C4-2B (cell line): ENCODE measurements at regions not wholly inside any gene's neighbourhood (a gene's known extent, or its start where the extent isn't known, plus 50 kb on each side); places are given as distances from the start of the nearest gene placed in this dataset.

Experiments
- ZFX ChIP-seq: fragments of 450-650 bp; IDR thresholded peaks from 2 replicates; pipeline ENCODE4 v1.6.1; 2017
- TF ChIP-seq, protein P1 (sequence below): fragments of 450-650 bp; conservative IDR thresholded peaks from 2 replicates; pipeline ENCODE4 v1.5.1; 2017; ENCODE audit warnings: mild to moderate bottlenecking

DNA sequence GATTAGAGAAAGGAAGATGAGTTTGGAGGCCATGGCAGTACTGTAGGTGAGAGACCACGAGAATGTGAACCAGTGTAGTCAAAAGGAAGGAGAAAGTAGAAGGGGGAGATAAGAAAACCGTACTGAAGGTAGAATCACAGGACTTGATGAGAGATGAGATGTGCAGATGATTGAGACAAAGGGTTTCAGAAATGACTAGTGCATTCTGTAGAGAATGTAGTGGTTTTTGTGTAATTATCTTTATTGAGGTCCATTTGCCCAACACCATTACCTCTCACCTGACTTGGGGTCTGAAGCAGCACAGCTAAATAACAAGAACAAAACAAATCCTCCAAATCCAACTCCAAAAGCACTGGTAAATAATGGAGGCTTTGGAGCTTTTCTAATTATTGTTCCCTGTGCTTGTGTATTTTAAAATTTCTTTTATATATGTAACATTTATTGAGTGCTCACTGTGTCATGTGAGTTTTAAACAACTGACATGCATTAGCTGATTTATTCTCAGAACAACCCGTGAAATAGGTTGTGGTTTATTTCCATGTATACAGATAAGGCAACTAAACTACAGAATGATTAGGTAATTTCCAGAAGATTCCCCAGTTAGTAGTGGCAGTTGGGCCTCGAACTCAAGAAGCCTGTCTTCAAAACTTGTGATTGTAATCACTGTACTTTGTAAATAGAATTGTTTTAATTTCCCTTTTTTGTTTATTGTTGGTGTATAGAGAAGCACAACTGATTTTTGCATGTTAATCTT lies 390.0 kb downstream of the AEBP2 start:
- no peak for TF ChIP-seq ZFX
- TF ChIP-seq, protein P1, sequence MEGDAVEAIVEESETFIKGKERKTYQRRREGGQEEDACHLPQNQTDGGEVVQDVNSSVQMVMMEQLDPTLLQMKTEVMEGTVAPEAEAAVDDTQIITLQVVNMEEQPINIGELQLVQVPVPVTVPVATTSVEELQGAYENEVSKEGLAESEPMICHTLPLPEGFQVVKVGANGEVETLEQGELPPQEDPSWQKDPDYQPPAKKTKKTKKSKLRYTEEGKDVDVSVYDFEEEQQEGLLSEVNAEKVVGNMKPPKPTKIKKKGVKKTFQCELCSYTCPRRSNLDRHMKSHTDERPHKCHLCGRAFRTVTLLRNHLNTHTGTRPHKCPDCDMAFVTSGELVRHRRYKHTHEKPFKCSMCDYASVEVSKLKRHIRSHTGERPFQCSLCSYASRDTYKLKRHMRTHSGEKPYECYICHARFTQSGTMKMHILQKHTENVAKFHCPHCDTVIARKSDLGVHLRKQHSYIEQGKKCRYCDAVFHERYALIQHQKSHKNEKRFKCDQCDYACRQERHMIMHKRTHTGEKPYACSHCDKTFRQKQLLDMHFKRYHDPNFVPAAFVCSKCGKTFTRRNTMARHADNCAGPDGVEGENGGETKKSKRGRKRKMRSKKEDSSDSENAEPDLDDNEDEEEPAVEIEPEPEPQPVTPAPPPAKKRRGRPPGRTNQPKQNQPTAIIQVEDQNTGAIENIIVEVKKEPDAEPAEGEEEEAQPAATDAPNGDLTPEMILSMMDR: no peak
